ENCODE measurements at regions not wholly inside any gene's neighbourhood (a gene's known extent, or its start where the extent isn't known, plus 50 kb on each side); places are given as distances from the start of the nearest gene placed in this dataset.

- no peak overlapping the region for H3K27ac ChIP-seq
- H3K36me3 ChIP-seq: no peaks in the 10 kb centered on the region
- H3K4me1 ChIP-seq: no peaks in the 10 kb centered on the region
- H3K27me3 ChIP-seq: peaks cover 0 to 10% (median 6%) of the 10 kb centered on the region in 3 donors
- H3K9me3 ChIP-seq: no peaks in the 10 kb centered on the region
- intact Hi-C loops (cut with DNase I; ENCODE audit: low total_unique reads) (no loop called here), in situ Hi-C loops (cut with MboI; ENCODE audit: low sequenced_read_pairs in 4 of 4) (no loop called here)
- no peak overlapping the region for H3K4me3 ChIP-seq
- ATAC-seq: no peak
- TF ChIP-seq POLR2A (IDR thresholded peaks at IDR 0.05) (no peak), CTCF (IDR thresholded peaks at IDR 0.05 in 4 of 5, conservative IDR thresholded peaks at IDR 0.05 in 1 of 5) (no peak)
- no peak for DNase-seq
Observed at GRCh38 chr5:2205185-2205585, 322.5 kb upstream of the IRX4 start.

GRCh38 chr5:2204366-2205184 lies 321.9 kb upstream of the IRX4 start:
- H3K27me3 ChIP-seq: peaks cover 0 to 6% (median 4%) of the 10 kb centered on the region in 3 donors
- in situ Hi-C loops (cut with MboI; ENCODE audit: low sequenced_read_pairs in 4 of 4) (no loop called here), intact Hi-C loops (cut with DNase I; ENCODE audit: low total_unique reads) (no loop called here)
- H3K9me3 ChIP-seq: no peaks in the 10 kb centered on the region
- H3K4me3 ChIP-seq: no peak overlapping the region
- ATAC-seq (no peak), DNase-seq (no peak)
- H3K4me1 ChIP-seq: no peaks in the 10 kb centered on the region
- no peak overlapping the region for H3K27ac ChIP-seq
- TF ChIP-seq POLR2A (IDR thresholded peaks at IDR 0.05): no peak
- no peak for TF ChIP-seq CTCF (IDR thresholded peaks at IDR 0.05 in 4 of 5, conservative IDR thresholded peaks at IDR 0.05 in 1 of 5)
- no peaks in the 10 kb centered on the region for H3K36me3 ChIP-seq

- intact Hi-C loops (cut with DNase I; ENCODE audit: low total_unique reads) (no loop called here), in situ Hi-C loops (cut with MboI; ENCODE audit: low sequenced_read_pairs in 4 of 4) (no loop called here)
- no peaks in the 10 kb centered on the region for H3K36me3 ChIP-seq
- no peaks in the 10 kb centered on the region for H3K9me3 ChIP-seq
- H3K4me1 ChIP-seq: no peaks in the 10 kb centered on the region
- TF ChIP-seq POLR2A (IDR thresholded peaks at IDR 0.05) (no peak), CTCF (IDR thresholded peaks at IDR 0.05 in 4 of 5, conservative IDR thresholded peaks at IDR 0.05 in 1 of 5) (no peak)
- H3K27me3 ChIP-seq: peaks cover 0 to 7% (median 0%) of the 10 kb centered on the region in 3 donors
- no peak for ATAC-seq
- H3K4me3 ChIP-seq: no peak overlapping the region
- no peak overlapping the region for H3K27ac ChIP-seq
- DNase-seq: no peak
Observed at GRCh38 chr5:2203774-2204173, 321.0 kb upstream of the IRX4 start.

GRCh38 chr5:2201832-2202231 lies 319.1 kb upstream of the IRX4 start:
- peaks cover 0 to 6% (median 5%) of the 10 kb centered on the region in 3 donors for H3K27me3 ChIP-seq
- no peak overlapping the region for H3K4me3 ChIP-seq
- H3K27ac ChIP-seq: no peak overlapping the region
- in situ Hi-C loops (cut with MboI; ENCODE audit: low sequenced_read_pairs in 4 of 4) (no loop called here), intact Hi-C loops (cut with DNase I; ENCODE audit: low total_unique reads) (no loop called here)
- no peaks in the 10 kb centered on the region for H3K4me1 ChIP-seq
- ATAC-seq (no peak), DNase-seq (no peak)
- no peaks in the 10 kb centered on the region for H3K36me3 ChIP-seq
- no peaks in the 10 kb centered on the region for H3K9me3 ChIP-seq
- TF ChIP-seq POLR2A (IDR thresholded peaks at IDR 0.05) (no peak), CTCF (IDR thresholded peaks at IDR 0.05 in 4 of 5, conservative IDR thresholded peaks at IDR 0.05 in 1 of 5) (no peak)
